WTC11 (cell line): ENCODE measurements at regions not wholly inside any gene's neighbourhood (a gene's known extent, or its start where the extent isn't known, plus 50 kb on each side); places are given as distances from the start of the nearest gene placed in this dataset.

Experiments used
- CREB1 ChIP-seq: sonication (generic); formaldehyde crosslinking; IDR thresholded peaks from 2 replicates; pipeline ENCODE4 v1.8.0; 2023; ENCODE audit warnings: mild to moderate bottlenecking, missing genetic modification reagents
- TF ChIP-seq, protein P1 (sequence below): fragments of 200-600 bp; IDR thresholded peaks from 2 replicates; pipeline ENCODE4 v1.8.0; 2022; ENCODE audit warnings: antibody characterized with exemption

DNA sequence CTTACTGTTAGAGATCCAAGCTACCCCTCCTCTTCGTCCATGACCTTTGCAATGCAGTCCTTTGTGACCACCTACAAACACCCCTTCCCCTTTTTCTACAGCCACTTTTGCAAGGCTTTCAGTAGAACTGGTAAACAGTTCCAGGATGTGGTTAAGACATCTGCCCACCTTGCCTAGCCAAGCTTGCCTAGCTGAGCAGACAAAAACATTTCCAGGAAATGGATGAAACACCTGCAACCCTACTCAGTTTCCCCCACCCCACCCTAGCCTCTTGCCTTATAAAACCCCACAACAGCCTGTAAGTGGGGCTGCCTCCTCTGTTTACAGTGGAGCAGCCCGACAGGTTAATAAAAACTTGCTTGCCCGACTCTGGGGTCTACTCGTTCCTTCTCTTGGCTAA, 133.8 kb downstream of the ZC4H2 start:
- TF ChIP-seq, protein P1, sequence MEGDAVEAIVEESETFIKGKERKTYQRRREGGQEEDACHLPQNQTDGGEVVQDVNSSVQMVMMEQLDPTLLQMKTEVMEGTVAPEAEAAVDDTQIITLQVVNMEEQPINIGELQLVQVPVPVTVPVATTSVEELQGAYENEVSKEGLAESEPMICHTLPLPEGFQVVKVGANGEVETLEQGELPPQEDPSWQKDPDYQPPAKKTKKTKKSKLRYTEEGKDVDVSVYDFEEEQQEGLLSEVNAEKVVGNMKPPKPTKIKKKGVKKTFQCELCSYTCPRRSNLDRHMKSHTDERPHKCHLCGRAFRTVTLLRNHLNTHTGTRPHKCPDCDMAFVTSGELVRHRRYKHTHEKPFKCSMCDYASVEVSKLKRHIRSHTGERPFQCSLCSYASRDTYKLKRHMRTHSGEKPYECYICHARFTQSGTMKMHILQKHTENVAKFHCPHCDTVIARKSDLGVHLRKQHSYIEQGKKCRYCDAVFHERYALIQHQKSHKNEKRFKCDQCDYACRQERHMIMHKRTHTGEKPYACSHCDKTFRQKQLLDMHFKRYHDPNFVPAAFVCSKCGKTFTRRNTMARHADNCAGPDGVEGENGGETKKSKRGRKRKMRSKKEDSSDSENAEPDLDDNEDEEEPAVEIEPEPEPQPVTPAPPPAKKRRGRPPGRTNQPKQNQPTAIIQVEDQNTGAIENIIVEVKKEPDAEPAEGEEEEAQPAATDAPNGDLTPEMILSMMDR: no peak
- TF ChIP-seq CREB1 (CRISPR knock-in tag): no peak
